ENCODE measurements at regions not wholly inside any gene's neighbourhood (a gene's known extent, or its start where the extent isn't known, plus 50 kb on each side); places are given as distances from the start of the nearest gene placed in this dataset.

GRCh38 chr2:120552079-120552478, 183.6 kb upstream of the GLI2 start:
- Histone ChIP-seq H3K27ac (peak overlapping the region in 2 of 5 donors; percentile 22 to 56), H3K4me1 (replicated peaks in 1 of 2) (peaks cover 23 to 27% of the 10 kb centered on the region in 2 donors), H3K4me3 (no peak overlapping the region), H3K9me3 (replicated peaks in 1 of 3) (no peaks in the 10 kb centered on the region), H3K36me3 (replicated peaks in 1 of 2) (no peaks in the 10 kb centered on the region), H3K27me3 (no peaks in the 10 kb centered on the region)
- DNase-seq = no peak
- 84 to 94% (median 90%) methylated on average over 9 to 11 of the region's 11 CpGs for WGBS, 4 donors
- TF ChIP-seq CTCF (IDR thresholded peaks at IDR 0.05) = no peak
- TF ChIP-seq POLR2A (IDR thresholded peaks at IDR 0.05) = no peak
- intact Hi-C loops (cut with DNase I) = loop anchor here in 1 of 2 donors (5.0 to 10.0 kb wide), 2 partner anchors 125 to 207 kb away; partner anchors contain the start of gene INHBB

GRCh38 chr2:120552800-120553481, 182.7 kb upstream of the GLI2 start:
- no peaks in the 10 kb centered on the region for H3K9me3 ChIP-seq (replicated peaks in 1 of 3)
- peaks cover 23 to 27% of the 10 kb centered on the region in 2 donors for H3K4me1 ChIP-seq (replicated peaks in 1 of 2)
- DNase-seq = peak; percentile 90 to 96 (median 94)
- TF ChIP-seq CTCF (IDR thresholded peaks at IDR 0.05) (peak; percentile 73 to 89 (median 88)), POLR2A (IDR thresholded peaks at IDR 0.05) (no peak)
- H3K27me3 ChIP-seq = no peaks in the 10 kb centered on the region
- peak overlapping the region in 2 of 5 donors; percentile 22 to 56 for H3K27ac ChIP-seq
- intact Hi-C loops (cut with DNase I) = loop anchor here in 1 of 2 donors (5.0 to 10.0 kb wide), 2 partner anchors 124 to 208 kb away; partner anchors contain the start of gene INHBB
- 18 to 46% (median 27%) methylated on average over 16 to 24 of the region's 24 CpGs for WGBS, 4 donors
- H3K36me3 ChIP-seq (replicated peaks in 1 of 2) = no peaks in the 10 kb centered on the region
- H3K4me3 ChIP-seq = no peak overlapping the region

- intact Hi-C loops (cut with DNase I) = loop anchor here in 1 of 2 donors (5.0 to 10.0 kb wide), 2 partner anchors 123 to 210 kb away; partner anchors contain the start of gene INHBB
- no peaks in the 10 kb centered on the region for H3K27me3 ChIP-seq
- H3K4me1 ChIP-seq (replicated peaks in 1 of 2) = peaks cover 23 to 27% of the 10 kb centered on the region in 2 donors
- no peaks in the 10 kb centered on the region for H3K36me3 ChIP-seq (replicated peaks in 1 of 2)
- H3K4me3 ChIP-seq = no peak overlapping the region
- TF ChIP-seq POLR2A (IDR thresholded peaks at IDR 0.05) (no peak), CTCF (IDR thresholded peaks at IDR 0.05) (no peak)
- no peaks in the 10 kb centered on the region for H3K9me3 ChIP-seq (replicated peaks in 1 of 3)
- H3K27ac ChIP-seq = no peak overlapping the region
- no peak for DNase-seq
Measured at GRCh38 chr2:120554625-120555032, 181.0 kb upstream of the GLI2 start.

GRCh38 chr2:120555092-120555491, 180.6 kb upstream of the GLI2 start:
- Histone ChIP-seq H3K4me3 (no peak overlapping the region), H3K36me3 (replicated peaks in 1 of 2) (no peaks in the 10 kb centered on the region), H3K4me1 (replicated peaks in 1 of 2) (peaks cover 23 to 27% of the 10 kb centered on the region in 2 donors), H3K27ac (no peak overlapping the region), H3K9me3 (replicated peaks in 1 of 3) (no peaks in the 10 kb centered on the region), H3K27me3 (no peaks in the 10 kb centered on the region)
- WGBS, 4 donors = 79 to 87% (median 80%) methylated on average over 4 of the region's 4 CpGs
- intact Hi-C loops (cut with DNase I) = loop anchor here in 1 of 2 donors (10.0 kb wide), 1 partner anchor 210 kb away; the partner anchor contains the start of gene INHBB
- TF ChIP-seq POLR2A (IDR thresholded peaks at IDR 0.05) (no peak), CTCF (IDR thresholded peaks at IDR 0.05) (no peak)
- DNase-seq = no peak
